GM19351 (cell line): ENCODE measurements at regions not wholly inside any gene's neighbourhood (a gene's known extent, or its start where the extent isn't known, plus 50 kb on each side); places are given as distances from the start of the nearest gene placed in this dataset.
"Not testable (repeated sequence)": the region's sequence is repeated elsewhere in the genome, so short reads cannot be mapped to it uniquely, and the experiment has no call there.

Source experiments
- ATAC-seq: cut with Tn5 transposase; IDR thresholded peaks from one replicate; pipeline ENCODE4 v1.9.1; 2021; ENCODE audit warnings: mild to moderate bottlenecking, moderate library complexity; ENCODE audit not compliant: unreplicated experiment

GRCh38 chr12:107607464-107608392, 77.9 kb upstream of the PWP1 start:
- ATAC-seq: peak; percentile 55

DNA sequence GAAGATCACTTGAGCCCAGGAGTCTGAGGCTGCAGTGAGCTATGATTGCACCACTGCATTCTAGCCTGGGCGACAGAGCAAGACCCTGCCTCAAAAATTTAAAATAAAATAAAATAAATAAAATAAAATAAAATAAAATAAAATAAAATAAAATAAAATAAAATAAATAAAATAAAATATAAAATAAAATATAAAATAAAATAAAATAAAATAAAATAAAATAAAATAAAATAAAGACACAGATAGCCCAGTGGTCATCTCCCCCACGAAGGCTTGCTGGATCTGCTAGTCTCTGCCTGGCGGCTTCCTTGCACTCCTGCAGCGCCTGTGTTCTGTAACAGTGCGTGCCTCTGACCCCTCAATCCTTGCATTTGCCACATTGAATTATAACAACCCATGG, 76.8 kb upstream of the PWP1 start:
- not testable (repeated sequence) for ATAC-seq

DNA sequence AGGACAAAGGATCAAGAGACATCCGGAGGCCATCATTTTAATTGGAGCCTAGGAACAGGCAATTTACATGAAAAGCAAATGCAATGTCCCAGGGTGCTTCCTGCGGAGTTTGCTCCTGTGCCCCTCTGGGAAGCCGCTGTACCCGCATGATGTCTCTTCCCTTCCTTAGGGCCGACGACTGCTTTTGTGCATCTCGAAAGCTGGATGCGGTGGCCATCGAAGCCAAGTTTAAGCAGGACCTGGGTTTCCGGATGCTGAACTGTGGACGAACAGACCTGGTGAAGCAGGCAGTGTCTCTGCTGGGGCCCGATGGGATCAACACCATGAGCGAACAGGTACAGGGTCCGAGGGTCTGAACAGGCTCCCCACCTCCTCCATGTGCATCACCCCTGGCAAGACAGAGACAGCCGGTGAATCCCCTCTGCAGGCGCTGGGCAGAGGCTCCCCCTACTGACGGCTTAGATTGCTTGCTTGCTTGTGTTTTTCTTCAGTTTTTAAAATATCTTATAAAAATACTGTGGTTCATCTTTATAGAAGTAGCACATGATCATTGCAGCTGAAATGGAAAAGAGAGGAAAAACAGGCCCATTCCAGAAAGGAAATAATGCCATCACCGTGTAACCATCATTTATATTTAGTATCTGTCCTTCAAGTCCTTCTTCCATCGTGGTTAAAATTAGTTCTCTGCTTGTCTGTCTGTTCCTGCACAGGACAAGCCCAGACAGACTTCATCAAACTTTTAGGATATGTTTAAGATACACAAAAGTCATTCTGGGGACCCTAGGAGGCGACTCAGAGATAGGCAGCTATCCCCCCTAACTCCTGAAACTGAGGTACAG, 75.4 kb upstream of the PWP1 start:
- ATAC-seq: no peak

DNA sequence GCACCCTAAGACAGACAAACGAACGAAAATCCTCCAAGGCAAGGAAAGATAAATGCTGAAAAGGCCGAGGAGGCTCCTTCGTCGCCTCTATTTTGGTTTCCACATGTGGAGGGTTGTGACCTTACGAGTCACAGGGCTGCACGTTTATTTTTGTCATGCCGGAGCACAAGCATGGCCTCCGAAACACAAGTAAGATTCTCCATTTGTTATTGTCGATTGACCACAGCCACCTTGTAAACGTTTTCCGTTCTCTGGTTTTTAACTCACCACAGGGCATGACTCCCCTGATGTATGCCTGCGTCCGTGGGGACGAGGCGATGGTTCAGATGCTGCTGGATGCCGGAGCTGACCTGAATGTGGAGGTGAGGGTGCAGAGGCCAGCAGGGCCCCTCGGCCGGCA, 73.1 kb upstream of the PWP1 start:
- no peak for ATAC-seq

- ATAC-seq: no peak
These were observed 68.7 kb upstream of the PWP1 start for GRCh38 chr12:107616941-107617340.

- ATAC-seq: no peak
These were observed 67.5 kb upstream of the PWP1 start for GRCh38 chr12:107618106-107618505.

GRCh38 chr12:107619831-107620230, 65.8 kb upstream of the PWP1 start:
- ATAC-seq: no peak

DNA sequence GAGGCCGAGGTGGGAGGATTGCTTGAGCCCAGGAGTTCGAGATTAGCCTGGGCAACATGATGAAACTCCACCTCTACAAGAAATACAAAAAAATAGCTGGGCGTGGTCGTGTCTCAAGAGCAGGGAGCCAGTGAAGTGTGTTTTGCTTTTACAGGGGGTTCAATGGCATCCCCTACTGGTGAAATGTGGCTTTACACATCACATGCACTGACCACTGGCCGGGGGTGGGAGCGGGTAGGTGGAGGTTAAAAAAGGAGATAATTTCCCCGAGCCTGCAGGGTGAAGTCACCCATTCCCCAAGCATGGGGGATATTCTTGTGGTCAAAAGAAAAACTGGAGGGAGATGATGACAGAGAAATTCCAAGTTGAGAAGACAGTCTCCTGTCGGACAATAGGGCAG, 63.6 kb upstream of the PWP1 start:
- ATAC-seq: no peak

DNA sequence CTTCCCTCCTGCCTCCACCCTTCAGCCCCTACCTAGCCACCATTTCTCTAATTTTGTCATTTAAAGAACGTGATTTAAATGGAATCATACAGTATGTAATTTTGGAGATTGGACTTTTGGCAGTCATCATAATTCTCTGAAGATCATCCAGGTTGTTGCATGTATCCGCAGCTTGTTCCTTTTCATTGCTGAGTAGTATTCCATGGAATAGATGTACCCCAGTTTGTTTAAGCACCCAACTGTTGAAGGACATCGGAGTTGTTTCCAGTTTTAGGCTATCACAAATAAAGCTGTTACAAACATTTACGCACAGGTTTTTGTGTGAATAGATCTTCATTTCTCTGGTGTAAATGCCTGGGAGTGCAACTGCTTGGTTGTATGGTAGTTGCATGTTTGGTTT, 61.1 kb upstream of the PWP1 start:
- no peak for ATAC-seq

- no peak for ATAC-seq
These were observed 53.9 kb upstream of the PWP1 start for GRCh38 chr12:107631715-107632114.

- ATAC-seq: no peak
These were observed 53.4 kb upstream of the PWP1 start for GRCh38 chr12:107632246-107632645.

DNA sequence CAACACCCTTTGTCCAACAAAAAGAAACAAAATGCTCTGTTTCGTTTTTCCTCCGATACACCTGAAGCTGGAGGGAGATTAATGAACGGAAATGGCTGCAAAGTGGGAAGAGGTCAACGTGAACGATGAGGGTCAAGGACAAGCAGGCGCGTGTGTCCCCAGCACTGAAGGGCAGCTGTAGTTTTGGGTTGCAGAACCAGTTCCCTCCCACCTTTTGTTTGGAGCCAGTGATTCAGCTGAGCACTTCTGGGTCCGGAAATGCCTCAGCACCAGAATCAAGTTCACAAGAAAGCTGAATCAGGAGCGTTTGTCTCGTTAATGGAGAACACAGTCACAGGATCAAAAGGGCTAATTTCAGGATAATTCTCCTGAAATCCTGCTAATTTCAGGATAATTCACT, 51.1 kb upstream of the PWP1 start:
- ATAC-seq: no peak

DNA sequence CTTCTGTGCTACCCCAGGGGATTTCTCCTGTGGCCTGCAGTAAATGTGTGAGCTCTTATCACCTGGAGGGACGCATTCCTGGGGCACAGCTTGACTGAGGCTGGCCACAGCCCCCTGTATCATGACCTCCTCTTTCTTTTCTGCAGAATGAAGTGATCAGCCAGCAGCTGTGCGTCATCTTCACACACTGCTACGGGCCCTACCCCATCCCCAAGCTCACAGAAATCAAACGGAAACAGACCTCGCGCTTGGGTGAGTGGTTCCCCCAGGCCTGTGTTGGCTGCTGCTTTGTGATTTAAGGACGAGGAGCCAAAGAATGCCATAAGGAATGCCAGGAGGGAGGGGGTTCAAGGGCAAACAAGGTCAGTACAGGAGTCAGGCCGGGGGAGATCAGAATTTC, 50.5 kb upstream of the PWP1 start:
- ATAC-seq: no peak
